ENCODE measurements at regions not wholly inside any gene's neighbourhood (a gene's known extent, or its start where the extent isn't known, plus 50 kb on each side); places are given as distances from the start of the nearest gene placed in this dataset.

GRCh38 chr20:6831461-6831860, 64.0 kb downstream of the BMP2 start:
- Histone ChIP-seq H3K27ac (ENCODE audit: low read length) (no peak overlapping the region), H3K36me3 (ENCODE audit: control insufficient read depth in 1 of 2, insufficient read depth in 2 of 2, low read length in 2 of 2) (no peaks in the 10 kb centered on the region), H3K9me3 (ENCODE audit: control insufficient read depth in 1 of 2, low read length in 2 of 2) (no peaks in the 10 kb centered on the region), H3K27me3 (ENCODE audit: low read depth, low read length) (no peaks in the 10 kb centered on the region), H3K4me3 (ENCODE audit: low read depth in 1 of 2, low read length in 2 of 2) (no peak overlapping the region), H3K4me1 (ENCODE audit: control insufficient read depth in 1 of 2, insufficient read depth in 2 of 2, low read length in 2 of 2) (no peaks in the 10 kb centered on the region)

- Histone ChIP-seq H3K4me1 (ENCODE audit: control insufficient read depth in 1 of 2, insufficient read depth in 2 of 2, low read length in 2 of 2) (no peaks in the 10 kb centered on the region), H3K4me3 (ENCODE audit: low read depth in 1 of 2, low read length in 2 of 2) (no peak overlapping the region), H3K27me3 (ENCODE audit: low read depth, low read length) (no peaks in the 10 kb centered on the region), H3K27ac (ENCODE audit: low read length) (no peak overlapping the region), H3K36me3 (ENCODE audit: control insufficient read depth in 1 of 2, insufficient read depth in 2 of 2, low read length in 2 of 2) (no peaks in the 10 kb centered on the region), H3K9me3 (ENCODE audit: control insufficient read depth in 1 of 2, low read length in 2 of 2) (no peaks in the 10 kb centered on the region)
Observed at GRCh38 chr20:6832811-6833210, 65.3 kb downstream of the BMP2 start.

- no peaks in the 10 kb centered on the region for H3K9me3 ChIP-seq (ENCODE audit: control insufficient read depth in 1 of 2, low read length in 2 of 2)
- no peaks in the 10 kb centered on the region for H3K36me3 ChIP-seq (ENCODE audit: control insufficient read depth in 1 of 2, insufficient read depth in 2 of 2, low read length in 2 of 2)
- no peaks in the 10 kb centered on the region for H3K27me3 ChIP-seq (ENCODE audit: low read depth, low read length)
- no peak overlapping the region for H3K27ac ChIP-seq (ENCODE audit: low read length)
- no peak overlapping the region for H3K4me3 ChIP-seq (ENCODE audit: low read depth in 1 of 2, low read length in 2 of 2)
- no peaks in the 10 kb centered on the region for H3K4me1 ChIP-seq (ENCODE audit: control insufficient read depth in 1 of 2, insufficient read depth in 2 of 2, low read length in 2 of 2)
Observed at GRCh38 chr20:6835609-6836008, 68.1 kb downstream of the BMP2 start.

GRCh38 chr20:6836821-6837374, 69.4 kb downstream of the BMP2 start:
- H3K36me3 ChIP-seq (ENCODE audit: control insufficient read depth in 1 of 2, insufficient read depth in 2 of 2, low read length in 2 of 2) = no peaks in the 10 kb centered on the region
- no peaks in the 10 kb centered on the region for H3K9me3 ChIP-seq (ENCODE audit: control insufficient read depth in 1 of 2, low read length in 2 of 2)
- H3K4me3 ChIP-seq (ENCODE audit: low read depth in 1 of 2, low read length in 2 of 2) = no peak overlapping the region
- H3K27me3 ChIP-seq (ENCODE audit: low read depth, low read length) = no peaks in the 10 kb centered on the region
- no peak overlapping the region for H3K27ac ChIP-seq (ENCODE audit: low read length)
- H3K4me1 ChIP-seq (ENCODE audit: control insufficient read depth in 1 of 2, insufficient read depth in 2 of 2, low read length in 2 of 2) = no peaks in the 10 kb centered on the region

GRCh38 chr20:6837730-6838129, 70.2 kb downstream of the BMP2 start:
- Histone ChIP-seq H3K27ac (ENCODE audit: low read length) (no peak overlapping the region), H3K36me3 (ENCODE audit: control insufficient read depth in 1 of 2, insufficient read depth in 2 of 2, low read length in 2 of 2) (no peaks in the 10 kb centered on the region), H3K9me3 (ENCODE audit: control insufficient read depth in 1 of 2, low read length in 2 of 2) (no peaks in the 10 kb centered on the region), H3K4me1 (ENCODE audit: control insufficient read depth in 1 of 2, insufficient read depth in 2 of 2, low read length in 2 of 2) (no peaks in the 10 kb centered on the region), H3K27me3 (ENCODE audit: low read depth, low read length) (no peaks in the 10 kb centered on the region), H3K4me3 (ENCODE audit: low read depth in 1 of 2, low read length in 2 of 2) (no peak overlapping the region)

GRCh38 chr20:6838181-6838826, 70.8 kb downstream of the BMP2 start:
- H3K9me3 ChIP-seq (ENCODE audit: control insufficient read depth in 1 of 2, low read length in 2 of 2) = no peaks in the 10 kb centered on the region
- H3K27me3 ChIP-seq (ENCODE audit: low read depth, low read length) = no peaks in the 10 kb centered on the region
- H3K27ac ChIP-seq (ENCODE audit: low read length) = no peak overlapping the region
- H3K4me1 ChIP-seq (ENCODE audit: control insufficient read depth in 1 of 2, insufficient read depth in 2 of 2, low read length in 2 of 2) = no peaks in the 10 kb centered on the region
- no peaks in the 10 kb centered on the region for H3K36me3 ChIP-seq (ENCODE audit: control insufficient read depth in 1 of 2, insufficient read depth in 2 of 2, low read length in 2 of 2)
- no peak overlapping the region for H3K4me3 ChIP-seq (ENCODE audit: low read depth in 1 of 2, low read length in 2 of 2)

GRCh38 chr20:6841128-6841527, 73.6 kb downstream of the BMP2 start:
- no peaks in the 10 kb centered on the region for H3K27me3 ChIP-seq (ENCODE audit: low read depth, low read length)
- no peaks in the 10 kb centered on the region for H3K4me1 ChIP-seq (ENCODE audit: control insufficient read depth in 1 of 2, insufficient read depth in 2 of 2, low read length in 2 of 2)
- H3K4me3 ChIP-seq (ENCODE audit: low read depth in 1 of 2, low read length in 2 of 2) = no peak overlapping the region
- no peak overlapping the region for H3K27ac ChIP-seq (ENCODE audit: low read length)
- H3K9me3 ChIP-seq (ENCODE audit: control insufficient read depth in 1 of 2, low read length in 2 of 2) = no peaks in the 10 kb centered on the region
- H3K36me3 ChIP-seq (ENCODE audit: control insufficient read depth in 1 of 2, insufficient read depth in 2 of 2, low read length in 2 of 2) = no peaks in the 10 kb centered on the region

- no peaks in the 10 kb centered on the region for H3K9me3 ChIP-seq (ENCODE audit: control insufficient read depth in 1 of 2, low read length in 2 of 2)
- no peak overlapping the region for H3K27ac ChIP-seq (ENCODE audit: low read length)
- H3K4me1 ChIP-seq (ENCODE audit: control insufficient read depth in 1 of 2, insufficient read depth in 2 of 2, low read length in 2 of 2) = no peaks in the 10 kb centered on the region
- no peak overlapping the region for H3K4me3 ChIP-seq (ENCODE audit: low read depth in 1 of 2, low read length in 2 of 2)
- no peaks in the 10 kb centered on the region for H3K27me3 ChIP-seq (ENCODE audit: low read depth, low read length)
- H3K36me3 ChIP-seq (ENCODE audit: control insufficient read depth in 1 of 2, insufficient read depth in 2 of 2, low read length in 2 of 2) = no peaks in the 10 kb centered on the region
Observed at GRCh38 chr20:6845141-6845540, 77.7 kb downstream of the BMP2 start.

GRCh38 chr20:6848041-6848440, 80.6 kb downstream of the BMP2 start:
- no peaks in the 10 kb centered on the region for H3K27me3 ChIP-seq (ENCODE audit: low read depth, low read length)
- no peaks in the 10 kb centered on the region for H3K36me3 ChIP-seq (ENCODE audit: control insufficient read depth in 1 of 2, insufficient read depth in 2 of 2, low read length in 2 of 2)

GRCh38 chr20:6848992-6849391, 81.5 kb downstream of the BMP2 start:
- Histone ChIP-seq H3K4me3 (ENCODE audit: low read depth in 1 of 2, low read length in 2 of 2) (no peak overlapping the region), H3K27ac (ENCODE audit: low read length) (no peak overlapping the region), H3K36me3 (ENCODE audit: control insufficient read depth in 1 of 2, insufficient read depth in 2 of 2, low read length in 2 of 2) (no peaks in the 10 kb centered on the region), H3K27me3 (ENCODE audit: low read depth, low read length) (no peaks in the 10 kb centered on the region), H3K9me3 (ENCODE audit: control insufficient read depth in 1 of 2, low read length in 2 of 2) (no peaks in the 10 kb centered on the region), H3K4me1 (ENCODE audit: control insufficient read depth in 1 of 2, insufficient read depth in 2 of 2, low read length in 2 of 2) (no peaks in the 10 kb centered on the region)

More at GRCh38 chr20:6848041-6848440, 80.6 kb downstream of the BMP2 start:
- no peak overlapping the region for H3K4me3 ChIP-seq (ENCODE audit: low read depth in 1 of 2, low read length in 2 of 2)
- H3K27ac ChIP-seq (ENCODE audit: low read length) = no peak overlapping the region
- no peaks in the 10 kb centered on the region for H3K9me3 ChIP-seq (ENCODE audit: control insufficient read depth in 1 of 2, low read length in 2 of 2)
- no peaks in the 10 kb centered on the region for H3K4me1 ChIP-seq (ENCODE audit: control insufficient read depth in 1 of 2, insufficient read depth in 2 of 2, low read length in 2 of 2)

- no peaks in the 10 kb centered on the region for H3K4me1 ChIP-seq (ENCODE audit: control insufficient read depth in 1 of 2, insufficient read depth in 2 of 2, low read length in 2 of 2)
- no peaks in the 10 kb centered on the region for H3K27me3 ChIP-seq (ENCODE audit: low read depth, low read length)
- no peak overlapping the region for H3K4me3 ChIP-seq (ENCODE audit: low read depth in 1 of 2, low read length in 2 of 2)
- H3K9me3 ChIP-seq (ENCODE audit: control insufficient read depth in 1 of 2, low read length in 2 of 2) = no peaks in the 10 kb centered on the region
- no peak overlapping the region for H3K27ac ChIP-seq (ENCODE audit: low read length)
- H3K36me3 ChIP-seq (ENCODE audit: control insufficient read depth in 1 of 2, insufficient read depth in 2 of 2, low read length in 2 of 2) = no peaks in the 10 kb centered on the region
Observed at GRCh38 chr20:6851136-6851535, 83.7 kb downstream of the BMP2 start.

GRCh38 chr20:6852478-6852877, 85.0 kb downstream of the BMP2 start:
- Histone ChIP-seq H3K36me3 (ENCODE audit: control insufficient read depth in 1 of 2, insufficient read depth in 2 of 2, low read length in 2 of 2) (no peaks in the 10 kb centered on the region), H3K27ac (ENCODE audit: low read length) (no peak overlapping the region), H3K27me3 (ENCODE audit: low read depth, low read length) (no peaks in the 10 kb centered on the region), H3K9me3 (ENCODE audit: control insufficient read depth in 1 of 2, low read length in 2 of 2) (no peaks in the 10 kb centered on the region), H3K4me3 (ENCODE audit: low read depth in 1 of 2, low read length in 2 of 2) (no peak overlapping the region), H3K4me1 (ENCODE audit: control insufficient read depth in 1 of 2, insufficient read depth in 2 of 2, low read length in 2 of 2) (no peaks in the 10 kb centered on the region)
